Activated gamma-delta T cell treated with Interleukin-2 at 50 U/mL for 16 hours (primary cell): ENCODE measurements at regions not wholly inside any gene's neighbourhood (a gene's known extent, or its start where the extent isn't known, plus 50 kb on each side); places are given as distances from the start of the nearest gene placed in this dataset.

Experiments used
- DNase-seq: peaks from one replicate; pipeline ENCODE4 v3.0.0-alpha.2; 2020

GRCh38 chr2:80856227-80856626 lies 551.7 kb upstream of the LRRTM1 start:
- no peak for DNase-seq

- no peak for DNase-seq
These were observed 550.3 kb upstream of the LRRTM1 start for GRCh38 chr2:80854831-80855230.

GRCh38 chr2:80852808-80853139 lies 548.2 kb upstream of the LRRTM1 start:
- no peak for DNase-seq

- no peak for DNase-seq
These were observed 547.7 kb upstream of the LRRTM1 start for GRCh38 chr2:80852079-80852807.

- DNase-seq, result no peak
These were observed 526.3 kb upstream of the LRRTM1 start for GRCh38 chr2:80830891-80831290.

GRCh38 chr2:80822999-80823398 lies 518.4 kb upstream of the LRRTM1 start:
- DNase-seq, result no peak

GRCh38 chr2:80815259-80815658 lies 510.7 kb upstream of the LRRTM1 start:
- no peak for DNase-seq

- no peak for DNase-seq
These were observed 482.0 kb upstream of the LRRTM1 start for GRCh38 chr2:80786584-80786983.

- DNase-seq, result no peak
These were observed 474.2 kb upstream of the LRRTM1 start for GRCh38 chr2:80778704-80779103.

- no peak for DNase-seq
These were observed 444.0 kb upstream of the LRRTM1 start for GRCh38 chr2:80748592-80748991.

- no peak for DNase-seq
These were observed 432.5 kb upstream of the LRRTM1 start for GRCh38 chr2:80737047-80737446.

- no peak for DNase-seq
These were observed 420.4 kb upstream of the LRRTM1 start for GRCh38 chr2:80725001-80725400.

GRCh38 chr2:80722803-80723202 lies 418.3 kb upstream of the LRRTM1 start:
- DNase-seq, result no peak

GRCh38 chr2:80719607-80720006 lies 415.1 kb upstream of the LRRTM1 start:
- no peak for DNase-seq

GRCh38 chr2:80715433-80715832 lies 410.9 kb upstream of the LRRTM1 start:
- no peak for DNase-seq

GRCh38 chr2:80711915-80712314 lies 407.4 kb upstream of the LRRTM1 start:
- DNase-seq, result no peak

GRCh38 chr2:80706951-80707350 lies 402.4 kb upstream of the LRRTM1 start:
- no peak for DNase-seq

GRCh38 chr2:80706541-80706940 lies 402.0 kb upstream of the LRRTM1 start:
- no peak for DNase-seq

GRCh38 chr2:80703532-80703931 lies 399.0 kb upstream of the LRRTM1 start:
- DNase-seq, result no peak

- no peak for DNase-seq
These were observed 396.4 kb upstream of the LRRTM1 start for GRCh38 chr2:80700961-80701360.
